HUES64 (cell line): ENCODE measurements at regions not wholly inside any gene's neighbourhood (a gene's known extent, or its start where the extent isn't known, plus 50 kb on each side); places are given as distances from the start of the nearest gene placed in this dataset.

Experiments used
- H3K27ac ChIP-seq: 2 replicates; pipeline ENCODE4 v1.7.0; 2013; ENCODE audit warnings: low read depth, low read length, inconsistent platforms
- H3K27me3 ChIP-seq: 2 replicates; pipeline ENCODE4 v1.6.1; 2013; ENCODE audit warnings: mild to moderate bottlenecking, low read length; ENCODE audit not compliant: insufficient read depth
- H3K36me3 ChIP-seq: 2 replicates; pipeline ENCODE4 v1.6.1; 2013; ENCODE audit warnings: mild to moderate bottlenecking, low read length; ENCODE audit not compliant: insufficient read depth
- H3K4me1 ChIP-seq: 2 replicates; pipeline ENCODE4 v1.6.1; 2013; ENCODE audit warnings: mild to moderate bottlenecking, low read length, moderate library complexity; ENCODE audit not compliant: insufficient read depth
- H3K4me3 ChIP-seq: 2 replicates; pipeline ENCODE4 v1.5.1; 2013; ENCODE audit warnings: mild to moderate bottlenecking, low read length, moderate library complexity
- H3K9ac ChIP-seq: 2 replicates; pipeline ENCODE4 v1.6.1; 2013; ENCODE audit warnings: mild to moderate bottlenecking, low read depth, low read length
- H3K9me3 ChIP-seq: 2 replicates; pipeline ENCODE4 v1.6.1; 2013; ENCODE audit warnings: low read depth, low read length; ENCODE audit not compliant: insufficient read depth
- WGBS: fragments of 150-250, 120-280 bp; methylation state at CpG from one replicate; pipeline ENCODE4 v1.1.7; 2013; ENCODE audit warnings: missing lambda C conversion rate; 5-methylcytosine and 5-hydroxymethylcytosine counted together

GRCh38 chr9:135308821-135309762 lies 170.5 kb upstream of the PPP1R26 start:
- Histone ChIP-seq H3K4me1 (no peaks in the 10 kb centered on the region), H3K36me3 (no peaks in the 10 kb centered on the region), H3K9me3 (peaks cover 21% of the 10 kb centered on the region), H3K27me3 (no peaks in the 10 kb centered on the region), H3K27ac (no peak overlapping the region), H3K4me3 (no peak overlapping the region), H3K9ac (no peak overlapping the region)
- 93% methylated on average over 30 of the region's 30 CpGs for WGBS

DNA sequence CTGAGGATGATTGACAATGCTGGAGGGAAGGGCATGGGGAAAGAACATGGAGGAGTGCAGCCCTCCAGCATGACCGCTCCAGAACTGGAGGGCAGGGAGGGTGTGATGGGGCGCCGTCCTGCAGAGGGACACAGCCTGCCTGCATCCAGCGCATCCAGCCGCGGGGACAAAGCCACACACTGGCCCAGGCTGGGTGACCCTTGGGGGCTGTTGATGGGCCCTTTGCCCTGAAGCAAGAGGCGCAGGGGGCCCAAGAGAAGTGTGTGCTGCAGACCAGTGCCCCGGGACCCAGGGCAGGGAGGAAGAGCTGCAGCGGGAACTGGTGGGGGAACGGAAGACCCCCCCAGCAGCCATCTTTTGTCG lies 169.8 kb upstream of the PPP1R26 start:
- Histone ChIP-seq H3K4me3 (no peak overlapping the region), H3K27ac (no peak overlapping the region), H3K9me3 (peaks cover 22% of the 10 kb centered on the region), H3K36me3 (no peaks in the 10 kb centered on the region), H3K4me1 (no peaks in the 10 kb centered on the region), H3K9ac (no peak overlapping the region), H3K27me3 (no peaks in the 10 kb centered on the region)
- 95% methylated on average over 11 of the region's 11 CpGs for WGBS

GRCh38 chr9:135310134-135310533 lies 169.4 kb upstream of the PPP1R26 start:
- Histone ChIP-seq H3K27me3 (no peaks in the 10 kb centered on the region), H3K27ac (no peak overlapping the region), H3K9me3 (peaks cover 22% of the 10 kb centered on the region), H3K4me3 (no peak overlapping the region), H3K36me3 (no peaks in the 10 kb centered on the region), H3K9ac (no peak overlapping the region), H3K4me1 (no peaks in the 10 kb centered on the region)
- 89% methylated on average over 8 of the region's 8 CpGs for WGBS

GRCh38 chr9:135315572-135315971 lies 164.0 kb upstream of the PPP1R26 start:
- H3K9me3 ChIP-seq: peaks cover 22% of the 10 kb centered on the region
- WGBS: 96% methylated on average over 9 of the region's 9 CpGs
- no peaks in the 10 kb centered on the region for H3K27me3 ChIP-seq
- no peak overlapping the region for H3K4me3 ChIP-seq
- H3K4me1 ChIP-seq: peaks cover 11% of the 10 kb centered on the region
- H3K27ac ChIP-seq: no peak overlapping the region
- no peak overlapping the region for H3K9ac ChIP-seq
- H3K36me3 ChIP-seq: no peaks in the 10 kb centered on the region

- peaks cover 14% of the 10 kb centered on the region for H3K4me1 ChIP-seq
- no peak overlapping the region for H3K4me3 ChIP-seq
- H3K27ac ChIP-seq: no peak overlapping the region
- 94% methylated on average over 6 of the region's 6 CpGs for WGBS
- no peaks in the 10 kb centered on the region for H3K36me3 ChIP-seq
- H3K9me3 ChIP-seq: no peaks in the 10 kb centered on the region
- H3K27me3 ChIP-seq: no peaks in the 10 kb centered on the region
- H3K9ac ChIP-seq: no peak overlapping the region
Observed at GRCh38 chr9:135320331-135320730, 159.3 kb upstream of the PPP1R26 start.

DNA sequence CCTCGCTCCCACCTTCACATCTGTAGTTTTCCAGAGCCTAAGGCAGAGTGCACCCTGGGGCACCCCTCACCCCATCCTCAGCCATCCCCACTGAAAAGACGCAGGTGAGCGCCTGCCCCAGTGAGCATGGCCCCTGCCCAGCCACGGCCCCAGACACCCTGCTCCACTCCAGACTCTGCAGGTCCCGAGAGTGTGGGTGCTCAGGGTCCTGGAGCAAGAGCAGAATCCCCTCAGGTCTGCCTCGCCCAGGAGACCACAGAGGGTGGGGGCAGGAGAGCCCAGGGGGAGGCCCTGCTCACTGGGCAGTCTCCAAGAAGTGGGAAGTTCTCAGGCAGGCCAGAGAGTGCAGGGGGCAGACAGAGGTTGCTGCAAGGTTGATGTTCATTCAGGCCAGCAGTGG lies 158.6 kb upstream of the PPP1R26 start:
- Histone ChIP-seq H3K27ac (no peak overlapping the region), H3K36me3 (no peaks in the 10 kb centered on the region), H3K4me1 (peaks cover 14% of the 10 kb centered on the region), H3K4me3 (no peak overlapping the region), H3K9ac (no peak overlapping the region), H3K27me3 (no peaks in the 10 kb centered on the region), H3K9me3 (no peaks in the 10 kb centered on the region)
- WGBS: 90% methylated on average over 6 of the region's 6 CpGs

GRCh38 chr9:135321580-135321979 lies 158.0 kb upstream of the PPP1R26 start:
- Histone ChIP-seq H3K4me1 (peaks cover 14% of the 10 kb centered on the region), H3K9ac (no peak overlapping the region), H3K36me3 (no peaks in the 10 kb centered on the region), H3K27ac (no peak overlapping the region), H3K9me3 (no peaks in the 10 kb centered on the region), H3K27me3 (no peaks in the 10 kb centered on the region), H3K4me3 (no peak overlapping the region)
- WGBS: 93% methylated on average over 4 of the region's 4 CpGs

DNA sequence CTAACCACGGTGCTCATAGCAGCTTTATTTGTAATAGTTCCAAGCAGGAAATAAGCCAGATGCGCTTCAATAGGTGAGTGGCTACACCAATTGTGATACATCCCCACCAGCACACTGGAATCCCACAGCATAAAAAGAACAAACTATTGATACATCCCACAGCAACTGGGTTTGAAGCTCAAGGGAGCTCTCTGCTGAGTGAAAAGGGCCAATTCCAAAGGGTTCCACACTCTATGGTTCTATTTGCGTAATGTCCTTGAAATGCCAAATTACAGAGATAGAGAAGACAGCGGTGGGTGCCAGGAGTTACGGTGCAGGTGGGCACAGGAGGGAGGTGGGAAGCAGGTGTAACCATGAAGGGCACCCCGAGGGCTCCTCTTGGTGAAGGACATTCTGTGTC lies 155.3 kb upstream of the PPP1R26 start:
- H3K27ac ChIP-seq: no peak overlapping the region
- H3K9me3 ChIP-seq: 0 out of 2 replicates have a peak, but pooled peaks cover 8% of the 10 kb centered on the region
- no peak overlapping the region for H3K4me3 ChIP-seq
- H3K36me3 ChIP-seq: no peaks in the 10 kb centered on the region
- H3K4me1 ChIP-seq: peaks cover 14% of the 10 kb centered on the region
- H3K27me3 ChIP-seq: no peaks in the 10 kb centered on the region
- 82% methylated on average over 6 of the region's 6 CpGs for WGBS
- no peak overlapping the region for H3K9ac ChIP-seq

- no peak overlapping the region for H3K4me3 ChIP-seq
- H3K9ac ChIP-seq: no peak overlapping the region
- no peaks in the 10 kb centered on the region for H3K4me1 ChIP-seq
- 0 out of 2 replicates have a peak, but pooled peaks cover 8% of the 10 kb centered on the region for H3K9me3 ChIP-seq
- WGBS: 85% methylated on average over 7 of the region's 7 CpGs
- no peak overlapping the region for H3K27ac ChIP-seq
- no peaks in the 10 kb centered on the region for H3K27me3 ChIP-seq
- H3K36me3 ChIP-seq: no peaks in the 10 kb centered on the region
Observed at GRCh38 chr9:135326141-135326540, 153.4 kb upstream of the PPP1R26 start.

DNA sequence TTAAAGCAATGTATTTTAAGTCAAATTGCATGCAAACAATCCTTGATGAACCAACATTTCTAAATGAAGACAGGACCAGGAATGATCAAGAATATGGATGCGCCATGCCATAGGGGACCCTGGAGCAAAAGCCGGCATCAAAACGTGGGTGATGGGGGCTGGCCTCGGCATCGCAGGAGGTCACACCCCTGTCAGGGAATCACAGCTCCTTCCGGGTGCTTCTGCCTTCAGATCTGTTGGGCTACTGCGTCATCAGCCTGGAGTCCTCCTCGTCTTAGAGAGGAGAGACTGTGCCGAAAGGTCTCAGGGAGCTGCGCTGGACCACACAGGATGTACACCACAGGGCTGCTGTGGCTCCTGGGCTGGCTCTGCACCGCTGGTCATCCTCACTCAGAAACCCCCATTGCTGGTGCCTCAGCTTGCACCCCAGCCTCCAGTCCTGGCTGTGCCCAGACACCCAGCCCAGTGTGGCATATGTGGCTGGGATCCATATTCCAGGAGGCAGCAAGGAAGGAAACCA lies 152.9 kb upstream of the PPP1R26 start:
- no peak overlapping the region for H3K27ac ChIP-seq
- WGBS: 95% methylated on average over 11 of the region's 11 CpGs
- H3K9me3 ChIP-seq: 0 out of 2 replicates have a peak, but pooled peaks cover 8% of the 10 kb centered on the region
- no peak overlapping the region for H3K4me3 ChIP-seq
- no peaks in the 10 kb centered on the region for H3K4me1 ChIP-seq
- no peaks in the 10 kb centered on the region for H3K27me3 ChIP-seq
- no peak overlapping the region for H3K9ac ChIP-seq
- no peaks in the 10 kb centered on the region for H3K36me3 ChIP-seq

DNA sequence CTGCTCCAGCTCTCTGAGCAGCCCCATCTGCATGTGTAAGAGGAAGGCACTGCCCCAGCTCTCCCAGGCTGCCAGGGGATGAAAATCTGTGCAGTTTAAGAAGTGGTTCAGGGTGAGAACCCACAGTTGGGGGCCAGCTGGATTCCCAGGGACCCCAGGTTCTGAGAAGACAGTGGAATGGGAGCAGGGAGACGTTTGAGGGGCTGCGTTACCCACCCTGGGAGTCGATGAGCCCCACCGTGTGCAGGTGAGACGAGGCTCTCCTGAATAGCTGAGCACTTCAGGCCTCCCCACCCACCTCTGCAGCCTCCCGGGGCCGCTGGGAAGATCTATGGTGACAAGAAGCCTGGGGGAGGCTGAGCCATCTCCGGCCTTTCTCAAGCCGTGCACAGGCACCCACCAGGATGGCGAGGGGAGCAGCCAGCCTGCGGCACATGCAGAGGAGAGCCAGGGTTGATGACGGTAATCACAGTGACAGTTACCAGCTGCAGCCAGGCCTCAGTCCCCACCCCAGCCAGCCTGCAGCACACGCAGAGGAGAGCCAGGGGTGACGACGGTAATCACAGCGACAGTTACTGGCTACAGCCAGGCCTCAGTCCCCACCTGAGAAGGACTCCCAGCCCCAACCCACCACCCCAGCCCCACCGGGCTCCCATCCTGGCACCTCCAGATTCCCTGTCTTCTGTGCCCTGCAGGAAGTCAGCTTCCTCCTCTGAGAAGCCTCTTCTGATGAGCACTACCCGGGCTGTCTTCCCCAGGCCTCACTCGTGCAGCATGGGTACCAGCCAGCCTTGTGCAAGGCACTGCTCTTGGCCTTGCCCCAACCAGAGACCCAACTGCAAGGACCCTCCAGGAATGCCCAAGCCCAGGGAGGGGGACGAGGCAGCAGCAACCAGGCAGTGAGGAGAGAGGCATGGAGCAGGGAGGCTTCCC lies 150.8 kb upstream of the PPP1R26 start:
- Histone ChIP-seq H3K27me3 (no peaks in the 10 kb centered on the region), H3K36me3 (no peaks in the 10 kb centered on the region), H3K4me3 (no peak overlapping the region), H3K9ac (no peak overlapping the region), H3K4me1 (no peaks in the 10 kb centered on the region), H3K9me3 (0 out of 2 replicates have a peak, but pooled peaks cover 8% of the 10 kb centered on the region), H3K27ac (no peak overlapping the region)
- WGBS: 88% methylated on average over 20 of the region's 20 CpGs
